Heart left ventricle (tissue), 13 donors: ENCODE measurements at regions not wholly inside any gene's neighbourhood (a gene's known extent, or its start where the extent isn't known, plus 50 kb on each side); places are given as distances from the start of the nearest gene placed in this dataset.

Experiments
- CTCF ChIP-seq, 12 donors: fragments of 200-600 bp; sonication (generic) in 4 of 12; IDR thresholded peaks; one replicate each; pipeline versions ENCODE4 v1.5.0 to v1.8.0; 2018 to 2022; ENCODE audit warnings: antibody characterized with exemption in 12 of 12, mild to moderate bottlenecking in 5 of 12
- POLR2A ChIP-seq, 2 donors: fragments of 450-650 bp; IDR thresholded peaks; one replicate each; pipeline ENCODE4 v1.6.1; 2017; ENCODE audit warnings: antibody characterized with exemption in 2 of 2, mild to moderate bottlenecking in 2 of 2, moderate library complexity in 2 of 2
- donor health status: ischemic (EF 13 %, LVEDD 7.1; RV severe dilation, severe dysfunction).
- donor health status: DM: no; HTN: yes; CAD: no.
- donor health status: DM: no; HTN: no; CAD: no.
- donor health status: ischemic (EF 25% LVEDD 6.9; RV normal size, moderate dysfunction).
- donor health status: ischemic (EF 25% LVEDD 5.7; RV mildly dilated, moderate dysfunction).
- donor health status: ischemic (EF 35%, LVEDD 5.7; RV mildly dilated, moderate dysfunction).
- donor health status: nonischemic (EF 11% LVEDD 7.7; RV severe dilation, severe dysfunction).
- donor health status: DM: yes; HTN: yes; CAD: no.
- donor health status: PGD.
- donor health status: ischemic (EF 29% LVEDD 5.4; RV normal size, mild dysfunction).
- donor health status: nonischemic (EF 23%, LVEDD 6.1; RV moderate dilation, normal function).

- TF ChIP-seq POLR2A (IDR thresholded peaks at IDR 0.05) (no peak), CTCF (IDR thresholded peaks at IDR 0.05) (no peak)
Observed at GRCh38 chr4:44098973-44099372, 349.6 kb downstream of the KCTD8 start.
